ENCODE measurements at regions not wholly inside any gene's neighbourhood (a gene's known extent, or its start where the extent isn't known, plus 50 kb on each side); places are given as distances from the start of the nearest gene placed in this dataset.

- H3K4me2 ChIP-seq (ENCODE audit: insufficient read depth, low read length) = no peak overlapping the region
- H3K79me2 ChIP-seq (ENCODE audit: control insufficient read depth, insufficient read depth, low read length) = no peaks in the 10 kb centered on the region
- dilution Hi-C loops (cut with MboI; ENCODE audit: extremely low pct_ligation_motif_present, low sequenced_read_pairs) = no loop called here
- H3K36me3 ChIP-seq (ENCODE audit: control insufficient read depth in 2 of 2, extremely low read depth in 1 of 2, insufficient read depth in 2 of 2, low read length in 2 of 2) = no peaks in the 10 kb centered on the region
- no peak overlapping the region for H3K9ac ChIP-seq (replicated peaks; ENCODE audit: extremely low read depth, insufficient read depth, low read length)
- intact Hi-C loops (cut with micrococcal nuclease) = loop anchor here (1.0 to 5.0 kb wide), 2 partner anchors 348 to 565 kb away; a partner anchor contains a TSS
- no peak for FAIRE-seq
- H4K20me1 ChIP-seq (replicated peaks; ENCODE audit: control insufficient read depth, extremely low read depth, insufficient read depth, low read length) = no peaks in the 10 kb centered on the region
- no peaks in the 10 kb centered on the region for H3K9me3 ChIP-seq (replicated peaks; ENCODE audit: control insufficient read depth, insufficient read depth, low read length)
- DNase-seq (ENCODE audit: low read depth, low spot score) = peak; percentile 17
- no peak overlapping the region for H3K27ac ChIP-seq (ENCODE audit: insufficient read depth, low read depth, low read length)
- no TSS peak for BruUV-seq (replicated peaks)
- POLR2A ChIA-PET = no interaction called here
- TF ChIP-seq, protein P1, sequence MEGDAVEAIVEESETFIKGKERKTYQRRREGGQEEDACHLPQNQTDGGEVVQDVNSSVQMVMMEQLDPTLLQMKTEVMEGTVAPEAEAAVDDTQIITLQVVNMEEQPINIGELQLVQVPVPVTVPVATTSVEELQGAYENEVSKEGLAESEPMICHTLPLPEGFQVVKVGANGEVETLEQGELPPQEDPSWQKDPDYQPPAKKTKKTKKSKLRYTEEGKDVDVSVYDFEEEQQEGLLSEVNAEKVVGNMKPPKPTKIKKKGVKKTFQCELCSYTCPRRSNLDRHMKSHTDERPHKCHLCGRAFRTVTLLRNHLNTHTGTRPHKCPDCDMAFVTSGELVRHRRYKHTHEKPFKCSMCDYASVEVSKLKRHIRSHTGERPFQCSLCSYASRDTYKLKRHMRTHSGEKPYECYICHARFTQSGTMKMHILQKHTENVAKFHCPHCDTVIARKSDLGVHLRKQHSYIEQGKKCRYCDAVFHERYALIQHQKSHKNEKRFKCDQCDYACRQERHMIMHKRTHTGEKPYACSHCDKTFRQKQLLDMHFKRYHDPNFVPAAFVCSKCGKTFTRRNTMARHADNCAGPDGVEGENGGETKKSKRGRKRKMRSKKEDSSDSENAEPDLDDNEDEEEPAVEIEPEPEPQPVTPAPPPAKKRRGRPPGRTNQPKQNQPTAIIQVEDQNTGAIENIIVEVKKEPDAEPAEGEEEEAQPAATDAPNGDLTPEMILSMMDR (IDR thresholded peaks at IDR 0.05; ENCODE audit: extremely low read depth in 1 of 2, insufficient read depth in 1 of 2, low read depth in 1 of 2, low read length in 2 of 2) = peak in 1 of 2 donors; percentile 2
- TF ChIP-seq POLR2A (IDR thresholded peaks at IDR 0.05; ENCODE audit: low read depth, low read length) = no peak
- TF ChIP-seq POLR2AphosphoS5 (IDR thresholded peaks at IDR 0.05; ENCODE audit: insufficient read depth, low read depth, low read length) = no peak
- no peak for TF ChIP-seq GATA2 (IDR thresholded peaks at IDR 0.05; ENCODE audit: insufficient read depth, insufficient read length, low read depth, low read length)
- no peak for TF ChIP-seq FOS (IDR thresholded peaks at IDR 0.05; ENCODE audit: borderline replicate concordance, insufficient read depth, low read length)
- no peak for TF ChIP-seq JUN (IDR thresholded peaks at IDR 0.05; ENCODE audit: borderline replicate concordance, insufficient read depth, insufficient read length, low read depth)
- CTCF ChIA-PET = interaction anchor here (0.9 to 2.8 kb wide), 10 partner anchors 9 to 854 kb away, joined by 3 to 24 read pairs (median 4); a partner anchor contains a TSS
- H3K4me1 ChIP-seq (ENCODE audit: control insufficient read depth, extremely low read depth, insufficient read depth, low read length) = no peaks in the 10 kb centered on the region
- H2AFZ ChIP-seq (ENCODE audit: low read depth, low read length) = no peak overlapping the region
- H3K27me3 ChIP-seq (ENCODE audit: control insufficient read depth in 2 of 2, insufficient read depth in 2 of 2, low read length in 2 of 2) = no peaks in the 10 kb centered on the region
- H3K9me1 ChIP-seq (replicated peaks; ENCODE audit: control insufficient read depth, extremely low read depth, insufficient read depth, low read length) = no peaks in the 10 kb centered on the region
- H3K4me3 ChIP-seq (replicated peaks in 1 of 3; ENCODE audit: insufficient read depth in 1 of 3, low read depth in 1 of 3, low read length in 3 of 3) = no peak overlapping the region
Measured at GRCh38 chr13:107301724-107302374, 733.9 kb upstream of the ARGLU1 start.
